ENCODE measurements at regions not wholly inside any gene's neighbourhood (a gene's known extent, or its start where the extent isn't known, plus 50 kb on each side); places are given as distances from the start of the nearest gene placed in this dataset.

GRCh38 chr13:97057176-97057575 is 62.9 kb upstream of the OXGR1 start:
- FAIRE-seq = no peak
- no peak for DNase-seq (ENCODE audit: insufficient read length)
- no peak for TF ChIP-seq POLR2AphosphoS5 (IDR thresholded peaks at IDR 0.05; ENCODE audit: low read depth, low read length)

DNA sequence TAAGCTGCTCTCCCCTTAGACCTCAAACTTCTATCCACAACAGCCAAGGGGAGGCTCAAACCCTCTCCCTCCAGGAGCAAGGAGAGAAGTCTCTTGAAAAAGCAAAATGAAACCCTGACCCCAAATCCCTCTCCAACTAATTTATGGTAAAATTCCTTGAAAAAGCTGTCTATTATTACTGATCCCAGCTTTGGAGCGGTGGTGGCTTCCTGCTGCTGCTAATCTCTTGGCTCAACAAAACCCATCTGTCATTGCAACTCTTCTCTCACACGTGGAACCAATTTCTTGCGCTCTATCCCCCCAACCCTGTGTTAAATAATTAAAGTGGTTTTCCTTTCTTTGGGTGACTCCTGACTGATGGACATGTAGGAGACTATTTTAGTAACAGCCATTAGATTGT is 64.1 kb upstream of the OXGR1 start:
- TF ChIP-seq POLR2A (IDR thresholded peaks at IDR 0.05; ENCODE audit: low read depth, low read length) = no peak
- no peak for TF ChIP-seq TAF1 (IDR thresholded peaks at IDR 0.05; ENCODE audit: borderline replicate concordance, low read depth, low read length)
- no peak for TF ChIP-seq POLR2AphosphoS5 (IDR thresholded peaks at IDR 0.05; ENCODE audit: low read depth, low read length)
- FAIRE-seq (no peak), DNase-seq (ENCODE audit: insufficient read length) (no peak)

- no peak for DNase-seq (ENCODE audit: insufficient read length)
- no peak for TF ChIP-seq POLR2AphosphoS5 (IDR thresholded peaks at IDR 0.05; ENCODE audit: low read depth, low read length)
- TF ChIP-seq POLR2A (IDR thresholded peaks at IDR 0.05; ENCODE audit: low read depth, low read length) = no peak
- no peak for TF ChIP-seq TAF1 (IDR thresholded peaks at IDR 0.05; ENCODE audit: borderline replicate concordance, low read depth, low read length)
- no peak for FAIRE-seq
Observed at GRCh38 chr13:97058926-97059325, 64.7 kb upstream of the OXGR1 start.

- no peak for FAIRE-seq
Observed at GRCh38 chr13:97067017-97067895, 73.0 kb upstream of the OXGR1 start.

GRCh38 chr13:97068151-97068550 is 73.9 kb upstream of the OXGR1 start:
- DNase-seq (ENCODE audit: insufficient read length) (no peak), FAIRE-seq (no peak)
- TF ChIP-seq POLR2A (IDR thresholded peaks at IDR 0.05; ENCODE audit: low read depth, low read length) (no peak), TAF1 (IDR thresholded peaks at IDR 0.05; ENCODE audit: borderline replicate concordance, low read depth, low read length) (no peak), POLR2AphosphoS5 (IDR thresholded peaks at IDR 0.05; ENCODE audit: low read depth, low read length) (no peak)

More at GRCh38 chr13:97067017-97067895, 73.0 kb upstream of the OXGR1 start:
- TF ChIP-seq TAF1 (IDR thresholded peaks at IDR 0.05; ENCODE audit: borderline replicate concordance, low read depth, low read length) = no peak
- TF ChIP-seq POLR2A (IDR thresholded peaks at IDR 0.05; ENCODE audit: low read depth, low read length) = no peak
- TF ChIP-seq POLR2AphosphoS5 (IDR thresholded peaks at IDR 0.05; ENCODE audit: low read depth, low read length) = no peak
- DNase-seq (ENCODE audit: insufficient read length) = no peak

- no peak for TF ChIP-seq POLR2A (IDR thresholded peaks at IDR 0.05; ENCODE audit: low read depth, low read length)
- TF ChIP-seq POLR2AphosphoS5 (IDR thresholded peaks at IDR 0.05; ENCODE audit: low read depth, low read length) = no peak
- TF ChIP-seq TAF1 (IDR thresholded peaks at IDR 0.05; ENCODE audit: borderline replicate concordance, low read depth, low read length) = no peak
- no peak for FAIRE-seq
Observed at GRCh38 chr13:97069050-97069815, 75.0 kb upstream of the OXGR1 start.

GRCh38 chr13:97072297-97072696 is 78.0 kb upstream of the OXGR1 start:
- DNase-seq (ENCODE audit: insufficient read length) = no peak
- no peak for FAIRE-seq
- TF ChIP-seq POLR2A (IDR thresholded peaks at IDR 0.05; ENCODE audit: low read depth, low read length) (no peak), TAF1 (IDR thresholded peaks at IDR 0.05; ENCODE audit: borderline replicate concordance, low read depth, low read length) (no peak), POLR2AphosphoS5 (IDR thresholded peaks at IDR 0.05; ENCODE audit: low read depth, low read length) (no peak)

More at GRCh38 chr13:97069050-97069815, 75.0 kb upstream of the OXGR1 start:
- no peak for DNase-seq (ENCODE audit: insufficient read length)

DNA sequence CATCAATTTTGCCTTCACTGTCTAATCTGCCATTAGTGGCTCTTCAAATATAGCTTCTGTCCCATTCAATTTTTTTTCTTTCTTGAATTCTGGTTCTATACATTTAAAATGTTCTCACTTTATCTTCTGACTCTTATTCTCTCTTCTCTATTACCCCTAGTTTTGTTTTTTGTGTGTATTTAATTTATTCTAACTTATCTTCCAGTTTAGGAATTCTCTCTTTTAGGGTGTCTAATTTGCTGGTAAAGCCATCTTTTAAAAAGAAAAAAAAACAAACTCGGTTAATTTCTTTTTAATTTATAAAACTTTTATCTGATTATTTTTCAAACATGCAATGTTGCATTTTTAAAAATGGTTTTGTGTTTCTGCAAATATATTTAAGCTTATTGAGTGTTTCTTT is 80.3 kb upstream of the OXGR1 start:
- DNase-seq (ENCODE audit: insufficient read length) (no peak), FAIRE-seq (no peak)
- TF ChIP-seq TAF1 (IDR thresholded peaks at IDR 0.05; ENCODE audit: borderline replicate concordance, low read depth, low read length) = no peak
- TF ChIP-seq POLR2AphosphoS5 (IDR thresholded peaks at IDR 0.05; ENCODE audit: low read depth, low read length) = no peak
- no peak for TF ChIP-seq POLR2A (IDR thresholded peaks at IDR 0.05; ENCODE audit: low read depth, low read length)

DNA sequence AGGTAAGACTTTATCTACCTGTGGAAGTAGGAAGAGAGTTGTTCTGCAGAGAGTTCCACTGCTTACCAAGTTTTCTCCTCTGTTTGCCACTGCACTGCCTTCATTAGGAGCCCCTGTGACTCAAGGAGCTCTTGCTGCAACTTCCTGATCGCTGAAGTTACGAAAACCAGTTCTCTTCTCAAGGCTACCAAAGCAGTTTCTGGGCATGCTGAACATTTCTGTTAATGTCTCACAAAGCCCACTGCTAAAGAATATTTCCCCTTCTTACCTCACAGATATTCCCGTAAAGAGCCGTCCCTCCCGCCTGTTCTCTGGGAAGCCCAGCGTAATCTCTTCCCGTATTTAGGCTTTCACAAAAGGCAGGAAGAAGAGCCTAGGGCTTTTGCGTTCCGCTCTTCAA is 82.6 kb upstream of the OXGR1 start:
- no peak for TF ChIP-seq POLR2AphosphoS5 (IDR thresholded peaks at IDR 0.05; ENCODE audit: low read depth, low read length)
- TF ChIP-seq TAF1 (IDR thresholded peaks at IDR 0.05; ENCODE audit: borderline replicate concordance, low read depth, low read length) = no peak
- no peak for FAIRE-seq
- DNase-seq (ENCODE audit: insufficient read length) = no peak

- FAIRE-seq = no peak
- no peak for TF ChIP-seq TAF1 (IDR thresholded peaks at IDR 0.05; ENCODE audit: borderline replicate concordance, low read depth, low read length)
- TF ChIP-seq POLR2A (IDR thresholded peaks at IDR 0.05; ENCODE audit: low read depth, low read length) = no peak
- TF ChIP-seq POLR2AphosphoS5 (IDR thresholded peaks at IDR 0.05; ENCODE audit: low read depth, low read length) = no peak
- no peak for DNase-seq (ENCODE audit: insufficient read length)
Observed at GRCh38 chr13:97077341-97077740, 83.1 kb upstream of the OXGR1 start.

DNA sequence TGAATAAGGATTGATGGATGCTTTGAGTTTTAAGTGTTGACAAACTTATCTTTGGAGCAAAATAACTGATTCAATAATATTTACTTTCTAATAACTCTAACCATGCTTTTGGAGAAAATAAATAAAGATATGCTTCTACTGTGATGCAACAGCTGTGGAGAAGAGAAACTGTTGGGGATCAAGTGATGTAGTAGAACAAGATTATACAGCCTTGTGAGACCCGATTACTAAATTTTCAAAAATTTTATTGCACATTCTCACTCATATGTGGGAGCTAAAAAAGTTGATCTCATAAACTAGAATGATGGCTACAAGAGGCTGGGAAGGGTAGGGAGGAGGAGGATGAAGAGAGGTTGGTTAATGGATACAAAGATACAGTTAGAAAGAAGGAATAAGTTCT is 85.5 kb upstream of the OXGR1 start:
- TF ChIP-seq POLR2AphosphoS5 (IDR thresholded peaks at IDR 0.05; ENCODE audit: low read depth, low read length) (no peak), POLR2A (IDR thresholded peaks at IDR 0.05; ENCODE audit: low read depth, low read length) (no peak), TAF1 (IDR thresholded peaks at IDR 0.05; ENCODE audit: borderline replicate concordance, low read depth, low read length) (no peak)
- no peak for FAIRE-seq
- no peak for DNase-seq (ENCODE audit: insufficient read length)

Measured in GM12892 (cell line).